ENCODE measurements at regions not wholly inside any gene's neighbourhood (a gene's known extent, or its start where the extent isn't known, plus 50 kb on each side); places are given as distances from the start of the nearest gene placed in this dataset.

- DNase-seq = no peak
Measured at GRCh38 chr2:180349809-180350208, 342.7 kb upstream of the CWC22 start.

GRCh38 chr2:180343528-180344345 is 336.6 kb upstream of the CWC22 start:
- DNase-seq = no peak

- no peak for DNase-seq
Measured at GRCh38 chr2:180337136-180337535, 330.0 kb upstream of the CWC22 start.

GRCh38 chr2:180336550-180336949 is 329.5 kb upstream of the CWC22 start:
- no peak for DNase-seq

GRCh38 chr2:180334514-180334913 is 327.4 kb upstream of the CWC22 start:
- DNase-seq = no peak

- DNase-seq = no peak
Measured at GRCh38 chr2:180328795-180329422, 321.8 kb upstream of the CWC22 start.

- DNase-seq = no peak
Measured at GRCh38 chr2:180327185-180327584, 320.1 kb upstream of the CWC22 start.

- DNase-seq = no peak
Measured at GRCh38 chr2:180325416-180326120, 318.5 kb upstream of the CWC22 start.

- no peak for DNase-seq
Measured at GRCh38 chr2:180324182-180324581, 317.1 kb upstream of the CWC22 start.

- no peak for DNase-seq
Measured at GRCh38 chr2:180322781-180323180, 315.7 kb upstream of the CWC22 start.

GRCh38 chr2:180319586-180320405 is 312.7 kb upstream of the CWC22 start:
- no peak for DNase-seq

- no peak for DNase-seq
Measured at GRCh38 chr2:180314086-180314485, 307.0 kb upstream of the CWC22 start.

GRCh38 chr2:180312542-180312941 is 305.4 kb upstream of the CWC22 start:
- DNase-seq = no peak

- DNase-seq = no peak
Measured at GRCh38 chr2:180307096-180307495, 300.0 kb upstream of the CWC22 start.

- no peak for DNase-seq
Measured at GRCh38 chr2:180306346-180306745, 299.2 kb upstream of the CWC22 start.

GRCh38 chr2:180291552-180292421 is 284.7 kb upstream of the CWC22 start:
- no peak for DNase-seq

GRCh38 chr2:180291060-180291459 is 284.0 kb upstream of the CWC22 start:
- DNase-seq = no peak

GRCh38 chr2:180289627-180290026 is 282.5 kb upstream of the CWC22 start:
- DNase-seq = no peak

- no peak for DNase-seq
Measured at GRCh38 chr2:180279581-180279980, 272.5 kb upstream of the CWC22 start.

GRCh38 chr2:180276733-180277132 is 269.6 kb upstream of the CWC22 start:
- DNase-seq = no peak

- no peak for DNase-seq
Measured at GRCh38 chr2:180268006-180268405, 260.9 kb upstream of the CWC22 start.

GRCh38 chr2:180261976-180262375 is 254.9 kb upstream of the CWC22 start:
- DNase-seq = no peak
